OCI-LY7 (cell line): ENCODE measurements at regions not wholly inside any gene's neighbourhood (a gene's known extent, or its start where the extent isn't known, plus 50 kb on each side); places are given as distances from the start of the nearest gene placed in this dataset.

Experiments
- BruUV-seq: library from RNA; stranded (reverse); fragments of 400-500 nt; replicated peaks from 2 replicates; lab custom pipeline; 2021; lab: Mats Ljungman, UMichigan
- CTCF ChIA-PET: fragments of 300-600 bp; sonication (Branson Sonifier 250); formaldehyde crosslinking; loops from one replicate; lab custom pipeline; 2022; ENCODE audit warnings: antibody characterized with exemption; ENCODE audit not compliant: unreplicated experiment; lab: Charles Lee
- POLR2A ChIA-PET: fragments of 300-600 bp; sonication (Branson Sonifier 250); formaldehyde crosslinking; loops from one replicate; lab custom pipeline; 2022; ENCODE audit warnings: antibody characterized with exemption; lab: Charles Lee
- DNase-seq: peaks from one replicate; pipeline ENCODE4 v3.0.0-alpha.2; 2015; ENCODE audit warnings: low spot score
- H2AFZ ChIP-seq: fragments of 200-600 bp; sonication (generic), shearing (Covaris generic); 2 replicates; pipeline ENCODE4 v1.6.1; 2014; ENCODE audit warnings: mild to moderate bottlenecking, antibody characterized with exemption, low read length, moderate library complexity
- H3K27ac ChIP-seq: fragments of 200-600 bp; sonication (generic); 2 replicates; pipeline ENCODE4 v1.5.1; 2014; ENCODE audit warnings: mixed run types, low read depth, mild to moderate bottlenecking, moderate library complexity, low read length, inconsistent platforms; ENCODE audit not compliant: poor library complexity, severe bottlenecking
- H3K36me3 ChIP-seq: fragments of 200-600 bp; sonication (generic); 2 replicates; pipeline ENCODE4 v1.6.1; 2014; ENCODE audit warnings: mild to moderate bottlenecking, antibody characterized with exemption, low read length, moderate library complexity, mixed read lengths; ENCODE audit not compliant: insufficient read depth
- H3K4me1 ChIP-seq: fragments of 200-600 bp; sonication (generic); 2 replicates; pipeline ENCODE4 v1.5.1; 2014; ENCODE audit warnings: mild to moderate bottlenecking, low read length; ENCODE audit not compliant: insufficient read depth, poor library complexity, severe bottlenecking
- H3K4me2 ChIP-seq: fragments of 200-600 bp; sonication (generic); 2 replicates; pipeline ENCODE4 v1.6.1; 2014; ENCODE audit warnings: mild to moderate bottlenecking, low read length
- H3K4me3 ChIP-seq: fragments of 200-600 bp; sonication (generic); 2 replicates; pipeline ENCODE4 v1.5.1; 2014; ENCODE audit warnings: mild to moderate bottlenecking, low read depth, low read length; ENCODE audit not compliant: poor library complexity, severe bottlenecking
- H3K79me2 ChIP-seq: fragments of 200-600 bp; sonication (generic); 2 replicates; pipeline ENCODE4 v1.6.1; 2016; ENCODE audit warnings: low read depth, mild to moderate bottlenecking, low read length, moderate library complexity, mixed read lengths; ENCODE audit not compliant: insufficient read depth
- H3K9me2 ChIP-seq: fragments of 200-600 bp; sonication (generic); 2 replicates; pipeline ENCODE4 v1.6.1; 2016; ENCODE audit warnings: mild to moderate bottlenecking, low read length, mixed read lengths; ENCODE audit not compliant: insufficient read depth
- H3K9me3 ChIP-seq: fragments of 200-600 bp; sonication (generic); 2 replicates; pipeline ENCODE4 v1.6.1; 2014; ENCODE audit warnings: mild to moderate bottlenecking, mixed run types, low read length, mixed read lengths
- H4K20me1 ChIP-seq: fragments of 200-600 bp; sonication (generic); 2 replicates; pipeline ENCODE4 v1.6.1; 2014; ENCODE audit warnings: mild to moderate bottlenecking, antibody characterized with exemption, low read length, moderate library complexity, mixed read lengths; ENCODE audit not compliant: insufficient read depth
- CTCF ChIP-seq: fragments of 200-600 bp; sonication (generic); conservative IDR thresholded peaks from 2 replicates; pipeline ENCODE4 v1.5.1; 2014; ENCODE audit warnings: mild to moderate bottlenecking, antibody characterized with exemption, low read length, moderate library complexity, mixed read lengths
- EZH2phosphoT487 ChIP-seq: fragments of 200-600 bp; sonication (generic); IDR thresholded peaks from 2 replicates; pipeline ENCODE4 v1.6.1; 2018; ENCODE audit warnings: low read depth, borderline replicate concordance, mild to moderate bottlenecking, mixed run types, antibody characterized with exemption, low read length, moderate library complexity, mixed read lengths
- intact Hi-C: fragments of 100-400 bp; cut with micrococcal nuclease; formaldehyde crosslinking; loops from one replicate; pipeline ENCODE4 v1.10.0; 2022; ENCODE audit not compliant: unreplicated experiment

- no peaks in the 10 kb centered on the region for H4K20me1 ChIP-seq
- H3K79me2 ChIP-seq, result no peaks in the 10 kb centered on the region
- BruUV-seq, result no TSS peak
- no peak for DNase-seq
- H3K4me3 ChIP-seq, result no peak overlapping the region
- H3K27ac ChIP-seq, result no peak overlapping the region
- no peak overlapping the region for H3K4me2 ChIP-seq
- TF ChIP-seq EZH2phosphoT487 (no peak), CTCF (no peak)
- H3K9me3 ChIP-seq, result no peaks in the 10 kb centered on the region
- H3K4me1 ChIP-seq, result no peaks in the 10 kb centered on the region
- intact Hi-C loops, result no loop called here
- H2AFZ ChIP-seq, result no peak overlapping the region
- no peaks in the 10 kb centered on the region for H3K36me3 ChIP-seq
- POLR2A ChIA-PET, result no interaction called here
- CTCF ChIA-PET, result no interaction called here
- no peaks in the 10 kb centered on the region for H3K9me2 ChIP-seq
Measured at GRCh38 chr11:120039039-120039438, 98.9 kb downstream of the TRIM29 start.

- intact Hi-C loops, result no loop called here
- H3K27ac ChIP-seq, result no peak overlapping the region
- no TSS peak for BruUV-seq
- CTCF ChIA-PET, result no interaction called here
- no peaks in the 10 kb centered on the region for H3K36me3 ChIP-seq
- H3K4me1 ChIP-seq, result no peaks in the 10 kb centered on the region
- H4K20me1 ChIP-seq, result no peaks in the 10 kb centered on the region
- DNase-seq, result no peak
- H3K9me2 ChIP-seq, result no peaks in the 10 kb centered on the region
- no peaks in the 10 kb centered on the region for H3K9me3 ChIP-seq
- no peak overlapping the region for H3K4me2 ChIP-seq
- no peaks in the 10 kb centered on the region for H3K79me2 ChIP-seq
- no peak overlapping the region for H3K4me3 ChIP-seq
- POLR2A ChIA-PET, result interaction anchor here (0.6 kb wide), 1 partner anchor 41 kb away, joined by 3 read pairs; no protein-coding TSS in a partner anchor
- TF ChIP-seq CTCF, result no peak
- TF ChIP-seq EZH2phosphoT487, result no peak
- H2AFZ ChIP-seq, result no peak overlapping the region
Measured at GRCh38 chr11:120037111-120037510, 100.8 kb downstream of the TRIM29 start.

GRCh38 chr11:120035756-120036155, 102.2 kb downstream of the TRIM29 start:
- CTCF ChIA-PET, result no interaction called here

More at GRCh38 chr11:120035756-120036155, 102.2 kb downstream of the TRIM29 start:
- intact Hi-C loops, result no loop called here
- Histone ChIP-seq H3K9me3 (no peaks in the 10 kb centered on the region), H3K4me3 (no peak overlapping the region), H3K36me3 (no peaks in the 10 kb centered on the region), H3K4me2 (no peak overlapping the region), H3K4me1 (no peaks in the 10 kb centered on the region), H3K79me2 (no peaks in the 10 kb centered on the region), H3K27ac (no peak overlapping the region), H3K9me2 (no peaks in the 10 kb centered on the region), H2AFZ (no peak overlapping the region), H4K20me1 (no peaks in the 10 kb centered on the region)
- TF ChIP-seq EZH2phosphoT487 (no peak), CTCF (no peak)
- BruUV-seq, result no TSS peak
- DNase-seq, result no peak
- POLR2A ChIA-PET, result no interaction called here
